HL-60/S4 treated with phorbol 12-myristate 13-acetate at 8.2 ng/mL for 4 days and 3 days (cell line): ENCODE measurements at regions not wholly inside any gene's neighbourhood (a gene's known extent, or its start where the extent isn't known, plus 50 kb on each side); places are given as distances from the start of the nearest gene placed in this dataset.

Experiments
- in situ Hi-C: fragments of 300-500 bp; cut with MboI; formaldehyde crosslinking; loops from 2 replicates; pipeline ENCODE4 v1.15.0; 2022; ENCODE audit warnings: low sequenced_read_pairs

DNA sequence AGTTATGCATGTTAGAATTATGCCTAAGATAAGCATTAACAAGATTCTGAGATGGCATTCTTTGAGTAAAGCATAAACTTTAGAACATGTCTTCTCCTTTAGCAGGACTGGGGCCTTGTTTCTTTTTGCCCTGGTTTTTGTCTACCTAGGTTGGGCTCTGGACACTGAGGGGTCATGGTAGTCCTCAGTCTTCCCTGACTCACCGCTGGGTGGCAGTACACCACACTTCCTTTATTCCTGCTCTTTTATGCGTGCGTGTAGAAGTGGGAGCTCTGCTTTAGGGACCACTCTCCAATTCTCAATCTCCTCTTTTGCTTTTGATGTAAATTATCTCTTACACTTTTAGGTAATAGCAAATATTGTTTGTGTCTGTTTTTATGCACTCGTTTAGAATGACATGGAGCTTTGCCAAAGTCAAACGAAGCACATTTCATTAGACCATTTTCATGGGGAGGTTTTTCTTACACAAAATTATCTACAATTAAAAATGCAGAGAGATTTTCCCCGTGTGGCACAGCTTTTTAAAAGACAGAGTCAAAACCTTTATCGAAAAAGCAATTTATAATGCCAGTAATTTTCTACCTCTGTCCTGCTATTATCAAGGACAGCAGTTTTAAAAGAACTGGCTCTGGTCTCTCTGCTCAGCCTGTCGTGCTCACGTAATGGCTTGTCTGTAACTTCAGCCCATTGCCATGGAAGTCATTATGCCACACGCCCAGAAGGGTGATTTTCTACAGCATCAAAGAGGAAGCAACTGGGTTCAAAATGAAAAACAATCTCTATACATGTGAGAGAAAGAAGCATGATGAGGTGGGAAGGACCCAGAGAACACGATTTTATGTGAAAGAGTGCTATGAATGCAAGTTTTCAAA lies 413.9 kb downstream of the COG6 start:
- in situ Hi-C loops: loop anchor here (10.0 kb wide), 1 partner anchor 615 kb away; no protein-coding TSS in a partner anchor

DNA sequence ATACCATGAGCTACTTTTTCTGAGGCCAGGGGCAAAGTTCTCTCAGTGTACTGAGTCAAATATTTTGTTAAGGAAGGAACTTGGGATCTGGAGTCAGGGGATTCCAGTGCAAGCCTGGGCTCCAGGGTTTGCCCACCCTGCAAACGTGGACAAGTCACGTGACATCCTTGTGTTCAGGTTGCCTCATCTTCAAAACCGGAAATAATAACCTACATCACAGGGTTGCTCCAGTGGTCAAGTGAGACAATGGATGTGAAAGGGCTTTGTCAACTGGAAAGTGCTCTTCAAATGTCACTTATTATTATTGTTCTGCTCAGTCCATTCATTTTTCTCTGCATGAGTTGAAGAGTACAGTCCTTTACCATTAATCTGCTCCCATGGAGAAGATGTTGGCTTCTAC lies 414.9 kb downstream of the COG6 start:
- in situ Hi-C loops: no loop called here

- in situ Hi-C loops: no loop called here
These were observed 417.2 kb downstream of the COG6 start for GRCh38 chr13:40072663-40073120.

GRCh38 chr13:40074338-40074737 lies 418.9 kb downstream of the COG6 start:
- in situ Hi-C loops: no loop called here

- in situ Hi-C loops: no loop called here
These were observed 419.8 kb downstream of the COG6 start for GRCh38 chr13:40075281-40075680.

- in situ Hi-C loops: no loop called here
These were observed 421.4 kb downstream of the COG6 start for GRCh38 chr13:40076765-40077362.

- in situ Hi-C loops: no loop called here
These were observed 422.1 kb downstream of the COG6 start for GRCh38 chr13:40077396-40078027.

- in situ Hi-C loops: no loop called here
These were observed 424.3 kb downstream of the COG6 start for GRCh38 chr13:40079721-40080120.

GRCh38 chr13:40080676-40081075 lies 425.2 kb downstream of the COG6 start:
- in situ Hi-C loops: no loop called here

- in situ Hi-C loops: no loop called here
These were observed 427.2 kb downstream of the COG6 start for GRCh38 chr13:40082639-40083038.

- in situ Hi-C loops: no loop called here
These were observed 428.4 kb downstream of the COG6 start for GRCh38 chr13:40083841-40084240.

- in situ Hi-C loops: no loop called here
These were observed 429.5 kb downstream of the COG6 start for GRCh38 chr13:40084934-40085333.

GRCh38 chr13:40087091-40088002 lies 431.9 kb downstream of the COG6 start:
- in situ Hi-C loops: no loop called here

- in situ Hi-C loops: no loop called here
These were observed 438.6 kb downstream of the COG6 start for GRCh38 chr13:40094056-40094455.

DNA sequence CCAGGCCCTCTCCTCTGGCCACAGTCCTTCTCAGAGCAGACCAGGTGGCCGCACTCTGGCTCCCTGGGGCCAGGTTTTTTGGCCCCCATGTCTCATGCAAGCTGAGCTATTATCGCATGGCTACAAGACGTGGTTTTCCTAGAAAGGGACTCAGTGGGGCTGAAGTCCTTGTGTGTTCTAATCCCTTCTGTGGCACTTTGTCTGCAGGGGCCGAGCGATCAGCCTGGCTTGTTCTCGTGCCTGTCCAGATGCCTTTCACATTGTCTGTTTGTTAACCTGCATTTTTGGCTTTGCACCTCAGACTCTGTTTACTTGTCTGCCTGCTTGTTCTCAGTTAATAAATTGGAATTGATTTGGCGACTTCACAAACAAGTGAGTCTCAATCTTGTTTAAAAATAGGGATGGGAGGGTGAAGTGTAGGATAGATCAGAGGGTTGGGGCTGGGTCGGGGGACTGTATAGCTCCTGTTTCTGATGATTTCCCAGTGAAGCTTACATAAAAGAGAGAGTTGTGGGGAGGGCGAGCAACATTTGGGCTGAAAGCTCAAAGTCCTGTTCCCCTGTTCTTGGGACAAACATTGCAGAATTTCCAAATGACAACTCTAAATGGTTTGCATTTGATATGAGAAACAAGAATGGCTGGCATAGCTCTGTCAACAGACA lies 440.4 kb downstream of the COG6 start:
- in situ Hi-C loops: no loop called here

GRCh38 chr13:40096357-40096901 lies 441.0 kb downstream of the COG6 start:
- in situ Hi-C loops: no loop called here

- in situ Hi-C loops: no loop called here
These were observed 442.8 kb downstream of the COG6 start for GRCh38 chr13:40098246-40098645.

DNA sequence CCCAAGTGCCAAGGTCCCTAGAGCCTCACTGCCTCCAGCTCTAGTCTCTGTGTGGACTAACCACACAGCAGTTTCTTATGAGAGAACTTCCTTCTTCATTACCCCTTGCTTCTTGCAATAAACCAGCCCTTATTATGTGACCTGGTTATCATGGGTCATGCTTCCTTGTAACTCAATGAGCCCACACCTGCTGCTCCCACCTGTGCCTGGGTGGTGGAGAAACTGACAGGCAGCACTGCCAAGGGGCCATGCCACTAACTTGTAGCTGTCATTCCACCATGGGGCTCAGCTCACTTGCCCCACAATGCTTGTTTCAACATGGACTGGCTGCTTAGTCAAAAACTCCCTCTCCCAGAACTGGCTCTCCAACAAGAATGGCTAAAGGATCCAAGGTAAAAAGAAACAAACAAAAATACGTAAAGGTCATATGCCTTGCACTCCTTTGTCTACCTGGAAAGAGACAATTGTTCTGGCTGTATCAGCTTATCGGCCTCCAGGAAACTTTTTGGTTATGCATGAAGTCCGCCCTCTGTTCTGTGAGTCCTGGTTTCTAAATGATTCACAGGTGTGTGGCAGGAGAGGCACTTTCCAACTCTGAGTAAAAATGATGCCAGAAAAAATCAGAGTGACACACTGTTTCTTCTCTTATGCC lies 446.4 kb downstream of the COG6 start:
- in situ Hi-C loops: no loop called here

- in situ Hi-C loops: no loop called here
These were observed 446.9 kb downstream of the COG6 start for GRCh38 chr13:40102360-40102727.

DNA sequence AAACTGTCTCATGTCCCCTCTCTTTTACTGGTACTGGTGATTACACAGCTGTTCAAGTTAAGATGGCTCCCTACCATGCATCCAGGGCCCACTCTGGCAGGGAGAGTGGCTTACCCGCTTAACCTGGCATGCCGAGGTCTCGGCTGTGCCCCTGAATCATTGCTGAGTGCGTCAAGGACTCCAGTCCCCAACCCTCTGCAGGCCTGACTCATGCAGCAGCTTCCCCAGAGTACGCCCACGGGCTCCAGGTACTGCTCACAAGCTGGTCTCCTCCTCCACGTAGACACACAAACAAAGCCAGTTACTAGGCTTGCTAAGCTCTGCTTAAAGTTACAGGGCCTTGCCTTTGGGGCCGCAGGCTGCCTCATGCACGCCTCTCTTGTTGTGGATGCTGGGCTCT lies 447.4 kb downstream of the COG6 start:
- in situ Hi-C loops: no loop called here
